ENCODE measurements at regions not wholly inside any gene's neighbourhood (a gene's known extent, or its start where the extent isn't known, plus 50 kb on each side); places are given as distances from the start of the nearest gene placed in this dataset.

GRCh38 chr3:180229113-180229512 is 192.4 kb upstream of the PEX5L start:
- Histone ChIP-seq H3K4me1 (no peaks in the 10 kb centered on the region), H3K36me3 (no peaks in the 10 kb centered on the region), H4K20me1 (no peaks in the 10 kb centered on the region), H3K27me3 (no peaks in the 10 kb centered on the region), H3K9me3 (peaks cover 80% of the 10 kb centered on the region), H3K9ac (no peak overlapping the region), H3K4me3 (no peak overlapping the region), H3K4me2 (no peak overlapping the region), H3K27ac (no peak overlapping the region)
- TF ChIP-seq Cebpa-rat (IDR thresholded peaks at IDR 0.05) = no peak

DNA sequence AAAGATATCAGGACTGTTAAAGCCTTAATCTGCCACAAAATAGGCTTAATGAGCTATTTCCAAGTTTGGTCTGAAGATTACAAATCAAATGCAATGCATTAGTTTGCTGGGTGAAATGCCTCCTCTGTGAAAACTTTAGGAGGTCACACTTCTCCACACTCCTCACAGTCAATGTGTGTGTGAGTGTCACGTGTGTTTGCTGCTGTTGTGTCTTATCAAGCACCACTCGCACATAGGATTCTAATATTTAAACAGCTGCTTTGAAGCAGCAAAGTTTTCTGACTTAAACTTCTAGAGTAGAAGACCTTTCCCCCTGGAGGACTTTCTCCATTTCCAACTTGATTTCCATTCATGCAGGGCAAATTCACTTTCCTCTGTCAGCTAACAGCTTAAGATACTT is 203.2 kb upstream of the PEX5L start:
- Histone ChIP-seq H4K20me1 (no peaks in the 10 kb centered on the region), H3K4me2 (no peak overlapping the region)

GRCh38 chr3:180246688-180247195 is 210.0 kb upstream of the PEX5L start:
- H3K4me3 ChIP-seq = no peak overlapping the region
- no peaks in the 10 kb centered on the region for H3K27me3 ChIP-seq
- H3K27ac ChIP-seq = no peak overlapping the region
- H3K9me3 ChIP-seq = no peaks in the 10 kb centered on the region
- no peak overlapping the region for H3K4me2 ChIP-seq
- H3K4me1 ChIP-seq = no peaks in the 10 kb centered on the region
- no peak for TF ChIP-seq Cebpa-rat (IDR thresholded peaks at IDR 0.05)
- no peak overlapping the region for H3K9ac ChIP-seq
- H4K20me1 ChIP-seq = no peaks in the 10 kb centered on the region
- no peaks in the 10 kb centered on the region for H3K36me3 ChIP-seq

More for the DNA sequence above, 203.2 kb upstream of the PEX5L start:
- H3K4me1 ChIP-seq = no peaks in the 10 kb centered on the region
- H3K27ac ChIP-seq = no peak overlapping the region
- no peak overlapping the region for H3K9ac ChIP-seq
- H3K9me3 ChIP-seq = peaks cover 8% of the 10 kb centered on the region
- no peak overlapping the region for H3K4me3 ChIP-seq
- H3K36me3 ChIP-seq = no peaks in the 10 kb centered on the region
- TF ChIP-seq Cebpa-rat (IDR thresholded peaks at IDR 0.05) = no peak
- H3K27me3 ChIP-seq = no peaks in the 10 kb centered on the region

DNA sequence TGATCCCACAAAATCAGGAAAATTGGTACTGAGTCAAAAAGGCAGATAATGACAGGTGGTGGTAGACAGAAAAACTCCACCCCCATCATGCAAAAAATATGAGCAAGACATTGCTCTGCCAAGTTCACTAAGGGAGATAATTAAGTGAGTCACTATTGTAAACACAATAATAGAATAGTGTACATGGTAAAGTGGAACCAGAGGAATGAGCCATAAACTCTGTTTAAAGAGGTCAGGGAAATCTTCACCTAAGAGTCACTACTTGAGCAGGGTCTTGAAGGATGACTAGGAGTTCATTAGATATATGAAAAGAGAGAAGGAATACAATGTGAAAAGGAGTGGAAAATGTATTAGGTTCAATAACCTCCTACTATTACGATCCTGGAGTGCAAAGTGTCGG is 213.4 kb upstream of the PEX5L start:
- TF ChIP-seq Cebpa-rat (IDR thresholded peaks at IDR 0.05) = no peak
- H3K9me3 ChIP-seq = no peaks in the 10 kb centered on the region
- H3K4me2 ChIP-seq = no peak overlapping the region
- no peak overlapping the region for H3K9ac ChIP-seq
- no peaks in the 10 kb centered on the region for H4K20me1 ChIP-seq
- no peaks in the 10 kb centered on the region for H3K4me1 ChIP-seq
- no peaks in the 10 kb centered on the region for H3K36me3 ChIP-seq
- no peaks in the 10 kb centered on the region for H3K27me3 ChIP-seq
- H3K4me3 ChIP-seq = no peak overlapping the region
- H3K27ac ChIP-seq = no peak overlapping the region

GRCh38 chr3:180252683-180253082 is 215.9 kb upstream of the PEX5L start:
- Histone ChIP-seq H4K20me1 (no peaks in the 10 kb centered on the region), H3K27ac (no peak overlapping the region)
- TF ChIP-seq Cebpa-rat (IDR thresholded peaks at IDR 0.05) = no peak

DNA sequence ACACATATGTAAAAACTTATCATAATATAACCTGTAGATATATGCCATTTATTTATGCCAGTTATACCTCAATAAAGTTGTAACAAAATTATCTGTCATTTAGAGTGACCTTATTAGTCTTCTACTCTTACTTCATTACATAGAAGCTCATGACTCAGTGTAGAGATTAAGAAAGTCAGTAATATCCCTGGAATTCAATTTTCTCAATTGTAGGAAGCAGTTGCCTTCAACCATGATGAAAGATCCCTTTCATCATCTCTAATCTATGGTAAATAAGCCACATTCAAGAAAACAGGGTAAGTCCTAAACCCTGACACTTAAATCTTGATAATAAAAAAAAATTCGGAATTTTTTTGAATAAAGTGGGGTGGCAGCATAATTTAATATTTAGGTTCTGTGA is 216.5 kb upstream of the PEX5L start:
- no peak overlapping the region for H3K27ac ChIP-seq
- no peaks in the 10 kb centered on the region for H3K36me3 ChIP-seq
- H3K4me1 ChIP-seq = no peaks in the 10 kb centered on the region
- no peak overlapping the region for H3K9ac ChIP-seq
- no peaks in the 10 kb centered on the region for H3K27me3 ChIP-seq
- no peaks in the 10 kb centered on the region for H3K9me3 ChIP-seq
- no peak overlapping the region for H3K4me2 ChIP-seq
- no peaks in the 10 kb centered on the region for H4K20me1 ChIP-seq
- TF ChIP-seq Cebpa-rat (IDR thresholded peaks at IDR 0.05) = no peak
- H3K4me3 ChIP-seq = no peak overlapping the region

More at GRCh38 chr3:180252683-180253082, 215.9 kb upstream of the PEX5L start:
- no peaks in the 10 kb centered on the region for H3K4me1 ChIP-seq
- no peak overlapping the region for H3K4me2 ChIP-seq
- H3K27me3 ChIP-seq = no peaks in the 10 kb centered on the region
- no peaks in the 10 kb centered on the region for H3K36me3 ChIP-seq
- H3K9me3 ChIP-seq = no peaks in the 10 kb centered on the region
- no peak overlapping the region for H3K4me3 ChIP-seq
- no peak overlapping the region for H3K9ac ChIP-seq

DNA sequence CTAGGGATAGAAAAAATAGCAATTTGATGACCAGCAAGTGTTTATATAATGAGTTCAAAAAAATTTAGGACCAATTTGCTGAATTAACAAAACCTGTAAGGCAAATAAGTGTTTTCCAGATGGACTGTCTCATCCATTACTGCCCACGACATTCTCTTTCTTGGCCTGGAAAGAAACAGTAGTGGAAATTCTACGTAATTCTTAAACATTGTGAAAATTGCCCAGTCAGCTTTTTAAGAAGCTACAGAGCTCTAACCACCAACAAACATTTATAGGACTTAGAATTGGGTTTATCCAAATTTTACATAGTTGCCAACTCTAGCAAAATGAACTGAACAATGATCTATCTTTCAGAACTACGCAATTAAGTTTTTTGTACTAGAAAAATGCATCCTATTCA is 227.7 kb upstream of the PEX5L start:
- H3K4me3 ChIP-seq = no peak overlapping the region
- H3K27me3 ChIP-seq = no peaks in the 10 kb centered on the region
- no peak overlapping the region for H3K27ac ChIP-seq
- H3K9ac ChIP-seq = no peak overlapping the region
- H4K20me1 ChIP-seq = no peaks in the 10 kb centered on the region
- H3K36me3 ChIP-seq = no peaks in the 10 kb centered on the region
- no peak for TF ChIP-seq Cebpa-rat (IDR thresholded peaks at IDR 0.05)
- peaks cover 28% of the 10 kb centered on the region for H3K9me3 ChIP-seq
- H3K4me1 ChIP-seq = 0 out of 2 replicates have a peak, but pooled peaks cover 5% of the 10 kb centered on the region
- no peak overlapping the region for H3K4me2 ChIP-seq

- H3K9me3 ChIP-seq = peaks cover 19% of the 10 kb centered on the region
- H3K4me3 ChIP-seq = no peak overlapping the region
- H4K20me1 ChIP-seq = no peaks in the 10 kb centered on the region
- H3K4me2 ChIP-seq = no peak overlapping the region
- no peak for TF ChIP-seq Cebpa-rat (IDR thresholded peaks at IDR 0.05)
- H3K27me3 ChIP-seq = no peaks in the 10 kb centered on the region
- no peaks in the 10 kb centered on the region for H3K36me3 ChIP-seq
- 0 out of 2 replicates have a peak, but pooled peaks cover 5% of the 10 kb centered on the region for H3K4me1 ChIP-seq
- H3K9ac ChIP-seq = no peak overlapping the region
- no peak overlapping the region for H3K27ac ChIP-seq
Measured at GRCh38 chr3:180265551-180265950, 228.8 kb upstream of the PEX5L start.

- no peak overlapping the region for H3K4me3 ChIP-seq
- peak overlapping the region; percentile 19 for H3K4me2 ChIP-seq
- no peak overlapping the region for H3K9ac ChIP-seq
- H3K27ac ChIP-seq = no peak overlapping the region
- H4K20me1 ChIP-seq = no peaks in the 10 kb centered on the region
- H3K9me3 ChIP-seq = 0 out of 2 replicates have a peak, but pooled peaks cover under 1% of the 10 kb centered on the region
- TF ChIP-seq Cebpa-rat (IDR thresholded peaks at IDR 0.05) = no peak
- 0 out of 2 replicates have a peak, but pooled peaks cover 5% of the 10 kb centered on the region for H3K4me1 ChIP-seq
- H3K36me3 ChIP-seq = no peaks in the 10 kb centered on the region
- no peaks in the 10 kb centered on the region for H3K27me3 ChIP-seq
Measured at GRCh38 chr3:180267202-180267843, 230.6 kb upstream of the PEX5L start.

DNA sequence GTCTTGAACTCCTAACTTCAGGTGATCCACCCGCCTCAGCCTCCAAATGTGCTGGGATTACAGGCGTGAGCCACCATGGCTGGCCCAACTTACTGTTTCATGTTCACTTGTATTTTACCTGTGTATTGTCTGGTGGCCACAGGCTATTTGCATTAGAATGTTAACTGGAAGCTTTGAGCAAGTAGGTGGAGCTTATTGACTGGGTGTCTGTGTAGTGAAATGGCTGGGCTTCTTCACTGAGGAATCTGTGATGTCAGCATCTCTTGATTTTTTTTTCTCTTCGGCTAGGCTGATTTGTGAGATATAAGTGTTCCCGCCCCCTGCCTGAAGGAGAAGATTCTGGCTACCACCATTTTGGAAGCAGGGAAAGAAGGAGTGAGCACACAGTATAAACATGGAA is 237.8 kb upstream of the PEX5L start:
- TF ChIP-seq Cebpa-rat (IDR thresholded peaks at IDR 0.05) = no peak
- H3K4me2 ChIP-seq = no peak overlapping the region
- H3K4me3 ChIP-seq = no peak overlapping the region
- H3K27ac ChIP-seq = no peak overlapping the region
- no peaks in the 10 kb centered on the region for H3K36me3 ChIP-seq
- H3K9ac ChIP-seq = no peak overlapping the region
- no peaks in the 10 kb centered on the region for H3K27me3 ChIP-seq
- no peaks in the 10 kb centered on the region for H3K4me1 ChIP-seq
- no peaks in the 10 kb centered on the region for H3K9me3 ChIP-seq
- H4K20me1 ChIP-seq = no peaks in the 10 kb centered on the region

Data from BLaER1 (cell line).